ENCODE measurements at regions not wholly inside any gene's neighbourhood (a gene's known extent, or its start where the extent isn't known, plus 50 kb on each side); places are given as distances from the start of the nearest gene placed in this dataset.

GRCh38 chr6:117034971-117035370 is 157.9 kb downstream of the RFX6 start:
- DNase-seq (ENCODE audit: low spot score, unreplicated experiment): no peak
- no peak for TF ChIP-seq CTCF (IDR thresholded peaks at IDR 0.05; ENCODE audit: unreplicated experiment)
- Mint-ChIP-seq H3K9me3 (ENCODE audit: low read depth) (peaks cover 5% of the 10 kb centered on the region), H3K27ac (no peak overlapping the region), H3K36me3 (ENCODE audit: insufficient read depth) (peaks cover 1% of the 10 kb centered on the region), H3K4me1 (ENCODE audit: low read depth) (no peaks in the 10 kb centered on the region), H3K27me3 (no peaks in the 10 kb centered on the region), H3K4me3 (ENCODE audit: low read depth) (no peak overlapping the region)

GRCh38 chr6:117050301-117050700 is 173.3 kb downstream of the RFX6 start:
- Mint-ChIP-seq H3K27me3 (no peaks in the 10 kb centered on the region), H3K4me3 (ENCODE audit: low read depth) (no peak overlapping the region), H3K9me3 (ENCODE audit: low read depth) (peaks cover 5% of the 10 kb centered on the region), H3K27ac (no peak overlapping the region), H3K36me3 (ENCODE audit: insufficient read depth) (no peaks in the 10 kb centered on the region), H3K4me1 (ENCODE audit: low read depth) (no peaks in the 10 kb centered on the region)
- TF ChIP-seq CTCF (IDR thresholded peaks at IDR 0.05; ENCODE audit: unreplicated experiment): no peak
- no peak for DNase-seq (ENCODE audit: low spot score, unreplicated experiment)

- no peak for TF ChIP-seq CTCF (IDR thresholded peaks at IDR 0.05; ENCODE audit: unreplicated experiment)
- Mint-ChIP-seq H3K4me3 (ENCODE audit: low read depth) (no peak overlapping the region), H3K27ac (no peak overlapping the region), H3K9me3 (ENCODE audit: low read depth) (peaks cover 4% of the 10 kb centered on the region), H3K27me3 (no peaks in the 10 kb centered on the region), H3K36me3 (ENCODE audit: insufficient read depth) (no peaks in the 10 kb centered on the region), H3K4me1 (ENCODE audit: low read depth) (peaks cover 18% of the 10 kb centered on the region)
- no peak for DNase-seq (ENCODE audit: low spot score, unreplicated experiment)
Observed at GRCh38 chr6:117072134-117072533, 193.2 kb upstream of the VGLL2 start.

- no peaks in the 10 kb centered on the region for H3K27me3 Mint-ChIP-seq
- DNase-seq (ENCODE audit: low spot score, unreplicated experiment): no peak
- H3K27ac Mint-ChIP-seq: no peak overlapping the region
- TF ChIP-seq CTCF (IDR thresholded peaks at IDR 0.05; ENCODE audit: unreplicated experiment): no peak
- no peak overlapping the region for H3K4me3 Mint-ChIP-seq (ENCODE audit: low read depth)
- H3K4me1 Mint-ChIP-seq (ENCODE audit: low read depth): peaks cover 18% of the 10 kb centered on the region
- H3K36me3 Mint-ChIP-seq (ENCODE audit: insufficient read depth): no peaks in the 10 kb centered on the region
- H3K9me3 Mint-ChIP-seq (ENCODE audit: low read depth): peaks cover 4% of the 10 kb centered on the region
Observed at GRCh38 chr6:117072781-117073180, 192.6 kb upstream of the VGLL2 start.

- Mint-ChIP-seq H3K4me1 (ENCODE audit: low read depth) (peaks cover 21% of the 10 kb centered on the region), H3K4me3 (ENCODE audit: low read depth) (no peak overlapping the region), H3K9me3 (ENCODE audit: low read depth) (peaks cover 4% of the 10 kb centered on the region), H3K36me3 (ENCODE audit: insufficient read depth) (no peaks in the 10 kb centered on the region), H3K27ac (no peak overlapping the region), H3K27me3 (no peaks in the 10 kb centered on the region)
- DNase-seq (ENCODE audit: low spot score, unreplicated experiment): no peak
- no peak for TF ChIP-seq CTCF (IDR thresholded peaks at IDR 0.05; ENCODE audit: unreplicated experiment)
Observed at GRCh38 chr6:117074672-117075071, 190.7 kb upstream of the VGLL2 start.

Data from progenitor cell of endocrine pancreas (in vitro differentiated cells).